ENCODE measurements at regions not wholly inside any gene's neighbourhood (a gene's known extent, or its start where the extent isn't known, plus 50 kb on each side); places are given as distances from the start of the nearest gene placed in this dataset.

- H2BK12ac ChIP-seq (ENCODE audit: low read depth, low read length) = no peak overlapping the region
- H3K18ac ChIP-seq (ENCODE audit: extremely low read depth, low read length) = no peak overlapping the region
- no peak overlapping the region for H4K5ac ChIP-seq (ENCODE audit: insufficient read length, low read depth, low read length)
- no peak for FAIRE-seq
- ChIA-PET CTCF (ENCODE audit: partially characterized antibody) (no interaction called here), POLR2A (ENCODE audit: partially characterized antibody) (no interaction called here)
- no peaks in the 10 kb centered on the region for H3K36me3 ChIP-seq (ENCODE audit: control insufficient read depth in 2 of 4, insufficient read depth in 4 of 4, low read length in 3 of 4)
- H2AFZ ChIP-seq (ENCODE audit: low read length) = no peak overlapping the region
- H3K4me1 ChIP-seq (replicated peaks in 1 of 4; ENCODE audit: control insufficient read depth in 3 of 4, insufficient read depth in 4 of 4, low read length in 3 of 4) = no peaks in the 10 kb centered on the region
- no peak overlapping the region for H3K4ac ChIP-seq (replicated peaks; ENCODE audit: insufficient read length, low read depth, low read length)
- peaks cover 0 to 3% of the 10 kb centered on the region in 2 experiments; a peak in 1 of 4 replicates for H3K9me3 ChIP-seq (ENCODE audit: insufficient read depth in 2 of 2, low read depth in 1 of 2, low read length in 1 of 2)
- no peak overlapping the region for H3K9ac ChIP-seq (replicated peaks in 1 of 4; ENCODE audit: extremely low read depth in 1 of 4, low read depth in 3 of 4, low read length in 3 of 4)
- no peak for DNase-seq (ENCODE audit: low read depth in 1 of 2, low spot score in 2 of 2)
- H3K4me2 ChIP-seq (ENCODE audit: insufficient read depth in 1 of 2, low read depth in 2 of 2, low read length in 2 of 2) = no peak overlapping the region
- no peak overlapping the region for H4K8ac ChIP-seq (ENCODE audit: extremely low read depth, insufficient read depth, low read length)
- H3K14ac ChIP-seq (ENCODE audit: insufficient read length) = no peak overlapping the region
- no peaks in the 10 kb centered on the region for H3K27me3 ChIP-seq (replicated peaks in 1 of 4; ENCODE audit: control insufficient read depth in 3 of 4, extremely low read depth in 1 of 4, insufficient read depth in 3 of 4, low read length in 3 of 4)
- no peak overlapping the region for H2BK120ac ChIP-seq (replicated peaks; ENCODE audit: low read depth, low read length)
- H3K23ac ChIP-seq (ENCODE audit: insufficient read length) = no peak overlapping the region
- H2BK20ac ChIP-seq (ENCODE audit: low read length) = no peak overlapping the region
- 95% methylated on average over 4 of the region's 4 CpGs; no CpG with 5 or more reads in 1 of the 2 experiments for WGBS, 2 experiments (ENCODE audit: extremely low coverage in 1 of 2, insufficient coverage in 1 of 2, insufficient read length in 1 of 2, insufficient replicate concordance in 2 of 2, low coverage in 1 of 2, low lambda C conversion rate in 2 of 2, missing lambda C conversion rate in 1 of 2)
- no peaks in the 10 kb centered on the region for H3K79me2 ChIP-seq (ENCODE audit: control insufficient read depth in 1 of 2, insufficient read depth in 2 of 2, low read length in 2 of 2)
- no peaks in the 10 kb centered on the region for H4K20me1 ChIP-seq (replicated peaks in 1 of 2; ENCODE audit: control insufficient read depth in 1 of 2, insufficient read depth in 2 of 2, low read length in 2 of 2)
- no peak overlapping the region for H2AK5ac ChIP-seq (ENCODE audit: low read depth, low read length)
- no peak overlapping the region for H4K91ac ChIP-seq (replicated peaks; ENCODE audit: insufficient read length, low read length)
- no peaks in the 10 kb centered on the region for H3K79me1 ChIP-seq (ENCODE audit: low read depth, low read length)
- no peaks in the 10 kb centered on the region for H3K23me2 ChIP-seq (ENCODE audit: low read depth, low read length)
- no peak overlapping the region for H3K27ac ChIP-seq (ENCODE audit: low read depth, low read length)
- no peak overlapping the region for H2BK15ac ChIP-seq (ENCODE audit: low read length)
- H2BK5ac ChIP-seq (ENCODE audit: low read depth, low read length) = no peak overlapping the region
- no peak overlapping the region for H3K4me3 ChIP-seq (ENCODE audit: extremely low read depth in 1 of 4, insufficient read depth in 2 of 4, low read depth in 3 of 4, low read length in 4 of 4)
- H3K56ac ChIP-seq (replicated peaks; ENCODE audit: insufficient read length, low read depth, low read length) = no peak overlapping the region
- TF ChIP-seq CBX5 (IDR thresholded peaks at IDR 0.05; ENCODE audit: low read depth, low read length) = no peak
- TF ChIP-seq SP2 (IDR thresholded peaks at IDR 0.05; ENCODE audit: low read length) = no peak
- no peak for TF ChIP-seq SP1 (IDR thresholded peaks at IDR 0.05; ENCODE audit: low read depth, low read length)
- TF ChIP-seq, protein P1, sequence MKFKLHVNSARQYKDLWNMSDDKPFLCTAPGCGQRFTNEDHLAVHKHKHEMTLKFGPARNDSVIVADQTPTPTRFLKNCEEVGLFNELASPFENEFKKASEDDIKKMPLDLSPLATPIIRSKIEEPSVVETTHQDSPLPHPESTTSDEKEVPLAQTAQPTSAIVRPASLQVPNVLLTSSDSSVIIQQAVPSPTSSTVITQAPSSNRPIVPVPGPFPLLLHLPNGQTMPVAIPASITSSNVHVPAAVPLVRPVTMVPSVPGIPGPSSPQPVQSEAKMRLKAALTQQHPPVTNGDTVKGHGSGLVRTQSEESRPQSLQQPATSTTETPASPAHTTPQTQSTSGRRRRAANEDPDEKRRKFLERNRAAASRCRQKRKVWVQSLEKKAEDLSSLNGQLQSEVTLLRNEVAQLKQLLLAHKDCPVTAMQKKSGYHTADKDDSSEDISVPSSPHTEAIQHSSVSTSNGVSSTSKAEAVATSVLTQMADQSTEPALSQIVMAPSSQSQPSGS (IDR thresholded peaks at IDR 0.05; ENCODE audit: low read length) = no peak
- TF ChIP-seq CTCF (IDR thresholded peaks at IDR 0.05; ENCODE audit: control extremely low read depth in 1 of 3, insufficient read depth in 1 of 3, low read depth in 1 of 3, low read length in 3 of 3) = no peak
- no peak for TF ChIP-seq EZH2 (IDR thresholded peaks at IDR 0.05; ENCODE audit: low read depth, low read length, severe bottlenecking)
- no peak for TF ChIP-seq SUZ12 (IDR thresholded peaks at IDR 0.05; ENCODE audit: low read length)
- no peak for TF ChIP-seq NRF1 (IDR thresholded peaks at IDR 0.05; ENCODE audit: low read depth, low read length)
- TF ChIP-seq ZNF274 (IDR thresholded peaks at IDR 0.05; ENCODE audit: borderline replicate concordance, extremely low read depth, low read length) = no peak
- TF ChIP-seq CHD1 (IDR thresholded peaks at IDR 0.05; ENCODE audit: low read depth, low read length) = no peak
- TF ChIP-seq TAF7 (optimal IDR thresholded peaks at IDR 0.05; ENCODE audit: borderline replicate concordance, low read depth, low read length) = no peak
- TF ChIP-seq POLR2A (IDR thresholded peaks at IDR 0.05; ENCODE audit: control extremely low read depth in 1 of 2, low read depth in 2 of 2, low read length in 2 of 2) = no peak
Observed at GRCh38 chr4:73329300-73329699, 70.7 kb upstream of the ANKRD17 start.
